ENCODE measurements at regions not wholly inside any gene's neighbourhood (a gene's known extent, or its start where the extent isn't known, plus 50 kb on each side); places are given as distances from the start of the nearest gene placed in this dataset.

DNA sequence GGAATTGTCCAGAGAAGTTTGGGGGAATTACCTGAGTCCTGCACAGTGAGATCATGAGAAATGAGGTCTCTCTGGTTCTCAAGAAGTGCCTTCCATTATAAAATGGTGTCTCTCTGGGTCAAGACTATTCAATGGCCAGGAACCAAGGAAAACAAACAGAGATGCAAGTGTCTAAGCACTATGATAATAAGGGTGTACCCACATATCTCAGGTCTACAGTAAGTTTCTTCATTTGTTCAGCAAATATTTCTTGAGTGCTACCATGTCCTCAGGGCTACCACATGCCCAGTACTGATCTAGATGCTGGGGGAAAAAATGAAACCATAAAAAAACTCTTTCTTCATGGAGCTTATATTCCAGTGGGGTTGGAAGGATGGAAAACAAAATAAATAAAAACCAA, 170.0 kb downstream of the ACKR3 start:
- Histone ChIP-seq H3K27me3 (ENCODE audit: control insufficient read depth, insufficient read depth, low read length) (0 out of 2 replicates have a peak, but pooled peaks cover 4% of the 10 kb centered on the region), H3K9me3 (ENCODE audit: control insufficient read depth, insufficient read depth, low read depth, low read length) (no peaks in the 10 kb centered on the region), H3K4me3 (ENCODE audit: low read depth, low read length) (no peak overlapping the region), H3K9ac (ENCODE audit: low read length) (no peak overlapping the region), H3K36me3 (ENCODE audit: control insufficient read depth, insufficient read depth, low read length) (no peaks in the 10 kb centered on the region), H3K4me1 (ENCODE audit: control insufficient read depth, insufficient read depth, low read length) (peaks cover 3% of the 10 kb centered on the region; the same call in 1 of the 2 replicates), H3K27ac (ENCODE audit: low read depth, low read length) (no peak overlapping the region)

DNA sequence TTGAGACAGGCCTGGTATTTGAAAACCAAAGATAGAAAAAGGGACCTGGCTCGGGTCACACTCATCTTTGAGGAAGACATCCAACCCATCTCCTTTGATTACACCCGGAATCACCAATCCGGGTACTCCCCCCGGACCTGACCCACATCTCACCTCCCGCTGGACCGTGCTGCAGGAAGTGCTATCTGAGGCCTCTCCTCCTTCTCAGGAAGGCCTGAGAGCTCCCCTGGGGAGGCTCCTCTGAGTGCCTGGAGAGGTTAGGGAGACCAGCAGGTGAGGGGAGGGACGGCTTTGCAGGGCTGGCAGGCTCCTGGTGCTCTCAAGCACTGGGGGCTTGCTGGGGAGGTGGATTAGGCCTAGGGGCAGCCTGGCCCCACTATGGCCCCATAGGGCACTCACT, 170.9 kb downstream of the ACKR3 start:
- H3K36me3 ChIP-seq (ENCODE audit: control insufficient read depth, insufficient read depth, low read length): no peaks in the 10 kb centered on the region
- H3K4me1 ChIP-seq (ENCODE audit: control insufficient read depth, insufficient read depth, low read length): peaks cover 6% of the 10 kb centered on the region; the same call in 1 of the 2 replicates
- no peaks in the 10 kb centered on the region for H3K9me3 ChIP-seq (ENCODE audit: control insufficient read depth, insufficient read depth, low read depth, low read length)
- 0 out of 2 replicates have a peak, but pooled peaks cover 4% of the 10 kb centered on the region for H3K27me3 ChIP-seq (ENCODE audit: control insufficient read depth, insufficient read depth, low read length)
- H3K9ac ChIP-seq (ENCODE audit: low read length): no peak overlapping the region
- no peak overlapping the region for H3K4me3 ChIP-seq (ENCODE audit: low read depth, low read length)
- H3K27ac ChIP-seq (ENCODE audit: low read depth, low read length): no peak overlapping the region

DNA sequence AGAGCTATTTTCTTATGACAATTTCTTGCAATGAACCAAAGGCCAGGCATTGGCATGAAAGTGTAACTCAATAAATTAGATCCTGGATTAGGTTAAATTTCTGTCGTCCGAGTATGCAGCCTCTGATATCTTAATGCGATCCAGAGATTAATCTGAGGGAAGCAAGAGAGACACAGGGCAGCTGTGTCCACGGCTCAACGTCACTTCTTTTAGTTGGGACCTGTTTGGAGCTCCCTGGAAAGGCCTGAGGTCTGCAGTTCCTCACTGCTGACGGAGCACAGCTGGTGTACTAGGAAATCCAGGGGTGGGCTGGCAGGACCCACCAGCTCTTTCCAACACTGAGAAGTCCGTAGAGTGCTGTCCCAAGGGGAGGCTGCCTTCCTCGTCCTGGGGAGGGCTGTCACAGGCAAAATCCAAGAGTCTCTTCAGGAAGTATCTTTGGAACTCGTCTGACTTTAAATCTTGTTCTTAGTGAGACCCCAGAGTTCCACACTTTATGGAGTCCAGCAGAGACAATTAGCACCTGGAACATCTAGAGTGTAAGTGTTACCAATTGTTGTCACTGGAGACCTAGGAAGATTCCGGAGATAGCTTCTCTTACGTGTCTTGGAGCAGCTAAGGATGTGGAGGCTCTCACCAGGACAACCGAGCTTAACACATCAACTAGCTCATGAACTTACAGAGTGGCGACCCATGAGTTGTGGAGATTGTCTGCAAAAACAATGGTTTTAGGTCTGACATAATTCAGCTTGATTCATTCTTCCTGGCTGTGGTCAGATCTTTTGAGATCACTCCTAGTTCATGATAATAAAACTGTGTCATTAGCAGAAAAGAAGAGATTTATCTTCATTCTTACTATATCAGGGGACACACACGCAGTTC, 173.7 kb downstream of the ACKR3 start:
- peaks cover 15% of the 10 kb centered on the region; the same call in 1 of the 2 replicates for H3K4me1 ChIP-seq (ENCODE audit: control insufficient read depth, insufficient read depth, low read length)
- no peak overlapping the region for H3K9ac ChIP-seq (ENCODE audit: low read length)
- H3K27ac ChIP-seq (ENCODE audit: low read depth, low read length): no peak overlapping the region
- H3K27me3 ChIP-seq (ENCODE audit: control insufficient read depth, insufficient read depth, low read length): no peaks in the 10 kb centered on the region
- no peaks in the 10 kb centered on the region for H3K9me3 ChIP-seq (ENCODE audit: control insufficient read depth, insufficient read depth, low read depth, low read length)
- H3K36me3 ChIP-seq (ENCODE audit: control insufficient read depth, insufficient read depth, low read length): no peaks in the 10 kb centered on the region
- H3K4me3 ChIP-seq (ENCODE audit: low read depth, low read length): no peak overlapping the region

DNA sequence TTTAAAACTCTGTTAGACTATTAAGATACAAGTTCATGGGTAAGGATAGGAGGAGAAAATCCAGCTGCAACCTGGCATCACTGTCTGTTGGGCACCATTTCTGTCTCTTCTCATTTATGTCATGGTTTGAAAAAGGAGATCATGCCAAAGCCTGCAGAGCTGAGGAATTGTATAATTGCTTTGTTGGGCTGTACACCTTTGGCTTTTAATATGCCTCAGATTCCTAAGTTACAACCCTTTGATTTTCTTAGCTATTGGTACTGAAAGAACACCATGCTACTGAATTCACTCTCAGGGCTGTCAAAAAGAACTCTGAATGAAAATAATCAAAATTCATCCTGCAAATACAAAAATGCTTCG, 174.3 kb downstream of the ACKR3 start:
- H3K9me3 ChIP-seq (ENCODE audit: control insufficient read depth, insufficient read depth, low read depth, low read length): no peaks in the 10 kb centered on the region
- H3K27me3 ChIP-seq (ENCODE audit: control insufficient read depth, insufficient read depth, low read length): no peaks in the 10 kb centered on the region
- peaks cover 15% of the 10 kb centered on the region; the same call in 1 of the 2 replicates for H3K4me1 ChIP-seq (ENCODE audit: control insufficient read depth, insufficient read depth, low read length)
- H3K4me3 ChIP-seq (ENCODE audit: low read depth, low read length): no peak overlapping the region
- no peak overlapping the region for H3K9ac ChIP-seq (ENCODE audit: low read length)
- H3K27ac ChIP-seq (ENCODE audit: low read depth, low read length): no peak overlapping the region
- no peaks in the 10 kb centered on the region for H3K36me3 ChIP-seq (ENCODE audit: control insufficient read depth, insufficient read depth, low read length)

DNA sequence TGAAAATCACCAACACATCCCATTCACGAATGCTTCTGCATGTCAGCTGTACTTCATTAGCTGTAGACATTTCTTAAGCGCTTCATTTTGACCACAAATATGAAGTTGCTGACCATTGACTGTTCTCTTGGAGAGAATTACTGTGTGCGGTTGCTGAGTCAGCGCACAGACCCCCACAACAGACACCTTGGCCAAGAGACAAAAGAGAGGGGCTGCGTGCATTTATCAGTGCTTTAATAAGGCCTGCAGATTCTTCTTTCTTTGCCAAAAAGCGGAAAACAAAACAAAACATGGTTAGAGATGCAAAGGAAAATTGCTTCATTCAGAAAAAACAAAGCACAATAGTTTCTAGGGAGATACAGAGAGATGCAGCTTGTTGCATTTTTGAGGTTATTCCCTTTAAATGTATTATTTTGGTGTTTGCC, 174.7 kb downstream of the ACKR3 start:
- Histone ChIP-seq H3K4me3 (ENCODE audit: low read depth, low read length) (no peak overlapping the region), H3K36me3 (ENCODE audit: control insufficient read depth, insufficient read depth, low read length) (no peaks in the 10 kb centered on the region), H3K9ac (ENCODE audit: low read length) (no peak overlapping the region), H3K4me1 (ENCODE audit: control insufficient read depth, insufficient read depth, low read length) (peaks cover 15% of the 10 kb centered on the region; the same call in 1 of the 2 replicates), H3K27ac (ENCODE audit: low read depth, low read length) (no peak overlapping the region), H3K9me3 (ENCODE audit: control insufficient read depth, insufficient read depth, low read depth, low read length) (no peaks in the 10 kb centered on the region), H3K27me3 (ENCODE audit: control insufficient read depth, insufficient read depth, low read length) (no peaks in the 10 kb centered on the region)

DNA sequence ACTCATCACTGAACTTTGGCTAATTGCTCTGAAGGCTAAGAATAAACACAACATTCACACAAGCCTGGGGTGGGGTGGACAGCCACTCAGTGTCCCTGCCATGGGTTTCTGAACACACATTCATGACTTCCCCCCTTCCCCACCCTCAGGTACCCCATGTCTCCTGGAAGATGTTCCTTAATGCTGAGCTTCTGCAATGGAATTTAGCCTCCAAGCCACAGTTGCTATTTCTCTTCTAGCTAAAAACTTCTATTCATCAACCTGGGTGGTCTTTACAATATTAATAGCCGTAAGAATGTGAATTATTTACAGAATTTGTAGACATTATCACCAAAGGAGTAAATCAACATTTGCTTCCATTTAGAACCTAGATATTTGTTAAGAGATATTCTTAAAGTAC, 175.1 kb downstream of the ACKR3 start:
- Histone ChIP-seq H3K36me3 (ENCODE audit: control insufficient read depth, insufficient read depth, low read length) (no peaks in the 10 kb centered on the region), H3K9ac (ENCODE audit: low read length) (no peak overlapping the region), H3K27me3 (ENCODE audit: control insufficient read depth, insufficient read depth, low read length) (no peaks in the 10 kb centered on the region), H3K4me1 (ENCODE audit: control insufficient read depth, insufficient read depth, low read length) (peaks cover 15% of the 10 kb centered on the region; the same call in 1 of the 2 replicates), H3K9me3 (ENCODE audit: control insufficient read depth, insufficient read depth, low read depth, low read length) (no peaks in the 10 kb centered on the region), H3K4me3 (ENCODE audit: low read depth, low read length) (no peak overlapping the region), H3K27ac (ENCODE audit: low read depth, low read length) (no peak overlapping the region)

DNA sequence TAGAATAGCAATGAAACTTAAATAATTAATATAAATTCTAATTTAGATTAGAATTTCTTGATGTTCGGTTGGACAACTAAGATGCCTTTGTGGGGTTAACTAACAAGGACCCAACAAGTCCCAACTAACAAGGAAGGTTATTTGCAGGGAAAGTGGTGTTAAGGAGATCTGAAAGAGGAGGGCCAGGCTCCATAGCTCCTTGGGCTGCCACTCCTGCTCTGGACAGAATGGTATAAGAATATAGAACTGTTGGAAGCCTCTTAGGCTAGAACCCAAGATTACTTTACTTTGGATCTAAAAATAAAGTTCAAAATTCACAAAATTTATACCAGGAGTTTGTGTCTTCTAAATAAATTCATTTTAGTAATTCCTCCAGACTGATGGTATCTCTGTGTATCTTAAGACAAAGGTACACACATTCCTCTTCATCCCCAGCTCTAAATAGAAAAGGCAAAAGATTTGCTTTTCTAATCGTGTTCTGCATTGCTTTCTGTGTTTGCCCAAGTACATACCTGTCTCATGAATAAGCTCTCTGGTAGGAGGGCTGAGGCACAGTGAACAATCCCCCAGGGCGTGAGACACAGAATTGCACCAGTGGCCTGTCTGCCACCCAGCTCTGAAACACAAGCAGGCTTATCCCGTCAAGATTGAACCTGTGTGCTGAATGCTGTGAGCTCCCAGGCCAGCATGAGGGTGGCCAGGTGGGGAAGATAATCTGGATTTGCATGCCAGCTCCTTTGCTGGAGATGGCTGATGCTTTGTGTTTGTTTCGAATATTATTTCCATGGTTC, 176.0 kb downstream of the ACKR3 start:
- no peak overlapping the region for H3K9ac ChIP-seq (ENCODE audit: low read length)
- peaks cover 15% of the 10 kb centered on the region; the same call in 1 of the 2 replicates for H3K4me1 ChIP-seq (ENCODE audit: control insufficient read depth, insufficient read depth, low read length)
- no peak overlapping the region for H3K4me3 ChIP-seq (ENCODE audit: low read depth, low read length)
- H3K36me3 ChIP-seq (ENCODE audit: control insufficient read depth, insufficient read depth, low read length): no peaks in the 10 kb centered on the region
- no peaks in the 10 kb centered on the region for H3K9me3 ChIP-seq (ENCODE audit: control insufficient read depth, insufficient read depth, low read depth, low read length)
- H3K27me3 ChIP-seq (ENCODE audit: control insufficient read depth, insufficient read depth, low read length): no peaks in the 10 kb centered on the region
- H3K27ac ChIP-seq (ENCODE audit: low read depth, low read length): no peak overlapping the region

DNA sequence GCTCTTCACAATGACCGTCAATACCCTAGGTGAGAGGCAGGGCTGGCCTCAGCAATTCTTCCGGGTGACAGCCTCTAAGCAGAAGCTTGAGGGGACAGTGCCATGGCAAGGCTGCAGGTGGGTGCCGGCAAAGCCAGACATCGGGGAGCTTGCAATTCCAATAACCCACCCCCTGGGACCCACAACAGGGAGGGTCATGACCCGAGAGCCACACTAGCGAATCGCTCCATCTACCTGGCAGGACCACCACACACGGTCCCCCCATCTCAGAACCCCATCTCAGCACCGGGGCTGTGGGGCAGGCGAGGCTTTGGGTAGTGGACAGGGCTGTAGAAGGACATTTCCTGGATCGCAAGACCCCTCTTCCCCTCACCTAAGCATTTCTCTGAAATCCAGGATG, 177.2 kb downstream of the ACKR3 start:
- peaks cover 15% of the 10 kb centered on the region; the same call in 1 of the 2 replicates for H3K4me1 ChIP-seq (ENCODE audit: control insufficient read depth, insufficient read depth, low read length)
- no peak overlapping the region for H3K27ac ChIP-seq (ENCODE audit: low read depth, low read length)

DNA sequence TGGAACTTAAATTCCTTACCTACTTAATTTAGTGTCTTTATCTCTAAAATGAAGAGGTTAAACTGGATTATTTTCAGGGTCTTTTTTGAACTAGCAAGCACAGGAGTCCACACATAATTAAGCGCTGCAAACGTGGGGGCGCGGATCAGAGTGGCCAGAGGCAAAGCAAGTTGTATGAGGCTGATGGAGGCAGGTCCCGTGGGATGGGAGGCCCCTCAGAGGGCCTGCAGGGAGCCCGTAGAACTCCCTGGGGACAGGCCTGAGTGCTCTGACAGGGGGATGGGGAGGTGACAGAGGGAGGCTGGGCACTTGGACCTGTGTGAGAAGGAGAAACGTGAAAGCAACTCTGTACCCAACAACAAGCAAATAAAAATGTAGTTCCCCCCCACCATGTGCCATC, 177.8 kb downstream of the ACKR3 start:
- Histone ChIP-seq H3K27ac (ENCODE audit: low read depth, low read length) (no peak overlapping the region), H3K4me3 (ENCODE audit: low read depth, low read length) (no peak overlapping the region), H3K27me3 (ENCODE audit: control insufficient read depth, insufficient read depth, low read length) (no peaks in the 10 kb centered on the region), H3K9ac (ENCODE audit: low read length) (no peak overlapping the region), H3K9me3 (ENCODE audit: control insufficient read depth, insufficient read depth, low read depth, low read length) (no peaks in the 10 kb centered on the region), H3K36me3 (ENCODE audit: control insufficient read depth, insufficient read depth, low read length) (no peaks in the 10 kb centered on the region), H3K4me1 (ENCODE audit: control insufficient read depth, insufficient read depth, low read length) (peaks cover 15% of the 10 kb centered on the region; the same call in 1 of the 2 replicates)

More for the DNA sequence above, 177.2 kb downstream of the ACKR3 start:
- no peak overlapping the region for H3K9ac ChIP-seq (ENCODE audit: low read length)
- no peaks in the 10 kb centered on the region for H3K27me3 ChIP-seq (ENCODE audit: control insufficient read depth, insufficient read depth, low read length)
- H3K36me3 ChIP-seq (ENCODE audit: control insufficient read depth, insufficient read depth, low read length): no peaks in the 10 kb centered on the region
- H3K9me3 ChIP-seq (ENCODE audit: control insufficient read depth, insufficient read depth, low read depth, low read length): no peaks in the 10 kb centered on the region
- no peak overlapping the region for H3K4me3 ChIP-seq (ENCODE audit: low read depth, low read length)

DNA sequence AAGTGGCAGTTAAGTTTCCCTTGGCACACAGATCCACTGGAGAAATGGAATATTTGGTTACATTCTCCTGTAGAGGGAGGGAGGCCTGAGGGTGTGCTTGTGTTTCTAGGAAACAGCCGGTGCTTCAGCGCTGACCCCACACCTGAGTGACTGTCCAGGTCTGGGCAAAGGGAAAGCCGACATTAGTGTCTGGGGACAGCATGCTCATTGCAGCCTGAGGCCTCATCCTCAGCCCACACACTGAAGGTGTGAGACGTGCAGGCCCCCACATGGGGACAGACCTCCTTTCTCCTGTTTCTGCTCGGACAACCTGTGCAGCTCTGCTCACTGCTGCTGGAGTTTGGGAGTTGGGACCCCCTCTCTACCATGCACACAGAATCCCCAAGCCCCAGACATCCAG, 178.3 kb downstream of the ACKR3 start:
- H3K4me1 ChIP-seq (ENCODE audit: control insufficient read depth, insufficient read depth, low read length): peaks cover 15% of the 10 kb centered on the region; the same call in 1 of the 2 replicates
- H3K9ac ChIP-seq (ENCODE audit: low read length): no peak overlapping the region
- H3K27ac ChIP-seq (ENCODE audit: low read depth, low read length): no peak overlapping the region
- no peaks in the 10 kb centered on the region for H3K36me3 ChIP-seq (ENCODE audit: control insufficient read depth, insufficient read depth, low read length)
- H3K9me3 ChIP-seq (ENCODE audit: control insufficient read depth, insufficient read depth, low read depth, low read length): no peaks in the 10 kb centered on the region
- no peak overlapping the region for H3K4me3 ChIP-seq (ENCODE audit: low read depth, low read length)
- H3K27me3 ChIP-seq (ENCODE audit: control insufficient read depth, insufficient read depth, low read length): no peaks in the 10 kb centered on the region

DNA sequence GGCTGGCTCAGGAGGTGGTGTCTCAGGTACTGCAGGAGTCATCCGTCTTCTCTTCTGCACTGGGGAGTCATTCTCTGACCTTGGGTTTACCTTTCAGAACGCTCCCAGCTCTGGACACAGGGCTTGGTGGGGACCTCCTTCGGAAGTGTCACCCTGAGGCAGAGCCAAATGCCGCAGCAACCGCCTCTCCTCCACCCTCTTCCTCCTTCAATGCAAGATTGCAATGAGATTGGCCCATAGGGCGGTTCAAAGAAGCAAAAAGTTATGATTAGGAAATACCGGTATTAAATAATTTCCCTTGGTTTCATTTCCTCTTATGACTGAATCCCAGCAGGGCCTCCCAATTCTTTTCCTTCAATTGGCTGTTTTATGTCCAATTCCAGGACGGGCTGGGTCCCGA, 178.8 kb downstream of the ACKR3 start:
- H3K9me3 ChIP-seq (ENCODE audit: control insufficient read depth, insufficient read depth, low read depth, low read length): no peaks in the 10 kb centered on the region
- H3K4me3 ChIP-seq (ENCODE audit: low read depth, low read length): no peak overlapping the region
- H3K36me3 ChIP-seq (ENCODE audit: control insufficient read depth, insufficient read depth, low read length): no peaks in the 10 kb centered on the region
- H3K9ac ChIP-seq (ENCODE audit: low read length): no peak overlapping the region
- peaks cover 15% of the 10 kb centered on the region; the same call in 1 of the 2 replicates for H3K4me1 ChIP-seq (ENCODE audit: control insufficient read depth, insufficient read depth, low read length)
- H3K27ac ChIP-seq (ENCODE audit: low read depth, low read length): no peak overlapping the region
- no peaks in the 10 kb centered on the region for H3K27me3 ChIP-seq (ENCODE audit: control insufficient read depth, insufficient read depth, low read length)
